H1 (cell line): ENCODE measurements at regions not wholly inside any gene's neighbourhood (a gene's known extent, or its start where the extent isn't known, plus 50 kb on each side); places are given as distances from the start of the nearest gene placed in this dataset.

Experiments
- ATF2 ChIP-seq: IDR thresholded peaks from 2 replicates; pipeline ENCODE4 v1.6.1; 2012; ENCODE audit warnings: low read length, inconsistent platforms
- CEBPB ChIP-seq: IDR thresholded peaks from 2 replicates; pipeline ENCODE4 v1.6.1; 2012; ENCODE audit warnings: low read depth, low read length
- CHD1 ChIP-seq: IDR thresholded peaks from 2 replicates; pipeline ENCODE4 v1.6.1; 2012; ENCODE audit warnings: low read depth, low read length, improper control_type of control experiment
- CTCF ChIP-seq, 3 experiments: IDR thresholded peaks; 1 replicate in 2 of 3; 2 replicates in 1 of 3; pipeline versions ENCODE4 v1.5.1 to v1.6.1; 2011; ENCODE audit warnings: low read length in 3 of 3, mild to moderate bottlenecking in 3 of 3, inconsistent platforms in 2 of 3, low read depth in 1 of 3, moderate library complexity in 1 of 3; ENCODE audit not compliant: insufficient read depth in 1 of 3; ENCODE audit errors: control extremely low read depth in 1 of 3
- EP300 ChIP-seq, 2 experiments: IDR thresholded peaks; 1 replicate in 1 of 2; 2 replicates in 1 of 2; pipeline ENCODE4 v1.6.1; 2011 to 2012; ENCODE audit warnings: low read depth in 2 of 2, low read length in 2 of 2, mild to moderate bottlenecking in 2 of 2, borderline replicate concordance in 1 of 2, inconsistent platforms in 1 of 2, moderate library complexity in 1 of 2
- GABPA ChIP-seq: IDR thresholded peaks from 2 replicates; pipeline ENCODE4 v1.6.1; 2011; ENCODE audit warnings: mild to moderate bottlenecking, low read length, moderate library complexity, borderline replicate concordance; ENCODE audit not compliant: insufficient read depth
- POLR2AphosphoS5 ChIP-seq: IDR thresholded peaks from 2 replicates; pipeline ENCODE4 v1.6.1; 2011; ENCODE audit warnings: low read depth, low read length
- SIN3A ChIP-seq, 2 experiments: IDR thresholded peaks in 1 of 2; conservative IDR thresholded peaks in 1 of 2; 2 replicates each; pipeline ENCODE4 v1.6.1; 2011 to 2012; ENCODE audit warnings: low read length in 2 of 2, improper control_type of control experiment in 1 of 2, low read depth in 1 of 2, mild to moderate bottlenecking in 1 of 2
- USF2 ChIP-seq: IDR thresholded peaks from 2 replicates; pipeline ENCODE4 v1.6.1; 2011; ENCODE audit warnings: low read length, improper control_type of control experiment

GRCh38 chr4:154928640-154929257 is 147.7 kb downstream of the RBM46 start:
- no peak for TF ChIP-seq USF2
- TF ChIP-seq POLR2AphosphoS5, result no peak
- peak; percentile 42 to 85 (median 60) for TF ChIP-seq CTCF (IDR thresholded peaks at IDR 0.05; ENCODE audit: control extremely low read depth in 1 of 3, insufficient read depth in 1 of 3, low read depth in 1 of 3, low read length in 3 of 3)
- TF ChIP-seq EP300 (IDR thresholded peaks at IDR 0.05; ENCODE audit: borderline replicate concordance in 1 of 2, low read depth in 2 of 2, low read length in 2 of 2), result no peak
- TF ChIP-seq SIN3A (conservative IDR thresholded peaks at IDR 0.05 in 1 of 2, IDR thresholded peaks at IDR 0.05 in 1 of 2; ENCODE audit: low read depth in 1 of 2, low read length in 2 of 2), result no peak
- TF ChIP-seq CHD1, result no peak
- no peak for TF ChIP-seq CEBPB
- no peak for TF ChIP-seq ATF2
- TF ChIP-seq GABPA, result no peak
